ENCODE measurements at regions not wholly inside any gene's neighbourhood (a gene's known extent, or its start where the extent isn't known, plus 50 kb on each side); places are given as distances from the start of the nearest gene placed in this dataset.
"Not testable (repeated sequence)": the region's sequence is repeated elsewhere in the genome, so short reads cannot be mapped to it uniquely, and the experiment has no call there.

DNA sequence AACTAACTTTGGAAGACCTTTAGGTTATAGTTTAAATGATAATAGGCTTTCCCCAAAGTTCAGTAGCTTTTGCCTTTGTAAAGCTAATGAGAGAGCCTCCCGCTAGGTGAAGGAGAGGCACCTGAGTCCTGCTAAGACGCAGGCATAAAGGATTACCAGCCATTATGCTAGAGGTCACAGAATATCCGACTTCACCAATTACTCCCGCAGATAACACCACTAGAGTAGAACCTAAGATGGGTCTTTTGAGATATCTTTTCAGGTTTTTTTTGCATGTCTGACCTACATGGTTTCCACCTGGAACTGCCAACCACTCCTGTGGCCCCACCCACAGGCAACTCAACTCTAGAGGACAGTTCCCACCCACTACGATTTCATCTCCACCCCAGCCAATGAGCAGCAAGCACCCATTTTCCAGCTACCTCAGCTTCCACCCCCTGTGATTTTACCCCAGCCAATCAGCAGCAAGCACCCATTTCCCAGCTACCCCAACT, 314.3 kb downstream of the BRD1 start:
- Mint-ChIP-seq H3K27me3 (ENCODE audit: insufficient read depth) (no peaks in the 10 kb centered on the region), H3K36me3 (ENCODE audit: low read depth) (peaks cover 14% of the 10 kb centered on the region), H3K4me1 (ENCODE audit: low read depth) (no peaks in the 10 kb centered on the region), H3K27ac (no peak overlapping the region), H3K4me3 (no peak overlapping the region), H3K9me3 (peaks cover 77% of the 10 kb centered on the region)
- TF ChIP-seq, protein P1, sequence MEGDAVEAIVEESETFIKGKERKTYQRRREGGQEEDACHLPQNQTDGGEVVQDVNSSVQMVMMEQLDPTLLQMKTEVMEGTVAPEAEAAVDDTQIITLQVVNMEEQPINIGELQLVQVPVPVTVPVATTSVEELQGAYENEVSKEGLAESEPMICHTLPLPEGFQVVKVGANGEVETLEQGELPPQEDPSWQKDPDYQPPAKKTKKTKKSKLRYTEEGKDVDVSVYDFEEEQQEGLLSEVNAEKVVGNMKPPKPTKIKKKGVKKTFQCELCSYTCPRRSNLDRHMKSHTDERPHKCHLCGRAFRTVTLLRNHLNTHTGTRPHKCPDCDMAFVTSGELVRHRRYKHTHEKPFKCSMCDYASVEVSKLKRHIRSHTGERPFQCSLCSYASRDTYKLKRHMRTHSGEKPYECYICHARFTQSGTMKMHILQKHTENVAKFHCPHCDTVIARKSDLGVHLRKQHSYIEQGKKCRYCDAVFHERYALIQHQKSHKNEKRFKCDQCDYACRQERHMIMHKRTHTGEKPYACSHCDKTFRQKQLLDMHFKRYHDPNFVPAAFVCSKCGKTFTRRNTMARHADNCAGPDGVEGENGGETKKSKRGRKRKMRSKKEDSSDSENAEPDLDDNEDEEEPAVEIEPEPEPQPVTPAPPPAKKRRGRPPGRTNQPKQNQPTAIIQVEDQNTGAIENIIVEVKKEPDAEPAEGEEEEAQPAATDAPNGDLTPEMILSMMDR (IDR thresholded peaks at IDR 0.05), result no peak
- DNase-seq, result no peak

DNA sequence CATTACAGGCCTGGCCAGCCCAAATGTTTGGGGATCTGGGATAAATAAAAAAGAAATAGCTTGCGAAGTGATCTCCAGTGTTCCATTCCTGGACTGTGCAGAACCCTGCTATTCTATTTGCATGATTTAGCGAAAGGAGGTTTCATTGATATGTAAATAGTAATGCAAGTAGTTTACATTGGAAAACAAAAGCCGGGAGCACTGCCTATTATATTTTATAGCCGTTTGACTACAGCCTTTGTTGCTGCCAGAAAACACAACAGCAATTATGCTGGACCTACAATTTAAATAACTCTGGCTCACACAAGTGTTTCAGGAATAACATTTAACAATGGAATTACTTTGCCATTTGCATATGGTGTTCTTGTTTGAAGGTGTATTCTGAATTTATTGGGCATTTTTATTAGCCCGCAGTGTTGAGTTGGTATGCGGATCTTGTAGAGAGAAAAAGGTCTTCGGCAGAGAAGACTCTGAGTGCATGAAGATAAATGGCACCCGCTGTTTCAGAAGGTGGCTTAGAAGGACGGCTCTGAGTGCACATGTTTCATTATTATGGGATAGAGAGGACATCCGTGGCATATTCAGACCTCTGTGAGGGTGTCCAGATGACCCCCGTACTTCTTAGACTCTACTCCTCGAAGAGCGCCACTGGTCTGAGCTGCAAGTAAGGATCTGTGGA, 315.0 kb downstream of the BRD1 start:
- no peaks in the 10 kb centered on the region for H3K27me3 Mint-ChIP-seq (ENCODE audit: insufficient read depth)
- peaks cover 10% of the 10 kb centered on the region for H3K36me3 Mint-ChIP-seq (ENCODE audit: low read depth)
- H3K27ac Mint-ChIP-seq, result no peak overlapping the region
- DNase-seq, result no peak
- H3K4me1 Mint-ChIP-seq (ENCODE audit: low read depth), result no peaks in the 10 kb centered on the region
- H3K4me3 Mint-ChIP-seq, result no peak overlapping the region
- TF ChIP-seq, protein P1 (IDR thresholded peaks at IDR 0.05), result no peak
- peaks cover 79% of the 10 kb centered on the region for H3K9me3 Mint-ChIP-seq

DNA sequence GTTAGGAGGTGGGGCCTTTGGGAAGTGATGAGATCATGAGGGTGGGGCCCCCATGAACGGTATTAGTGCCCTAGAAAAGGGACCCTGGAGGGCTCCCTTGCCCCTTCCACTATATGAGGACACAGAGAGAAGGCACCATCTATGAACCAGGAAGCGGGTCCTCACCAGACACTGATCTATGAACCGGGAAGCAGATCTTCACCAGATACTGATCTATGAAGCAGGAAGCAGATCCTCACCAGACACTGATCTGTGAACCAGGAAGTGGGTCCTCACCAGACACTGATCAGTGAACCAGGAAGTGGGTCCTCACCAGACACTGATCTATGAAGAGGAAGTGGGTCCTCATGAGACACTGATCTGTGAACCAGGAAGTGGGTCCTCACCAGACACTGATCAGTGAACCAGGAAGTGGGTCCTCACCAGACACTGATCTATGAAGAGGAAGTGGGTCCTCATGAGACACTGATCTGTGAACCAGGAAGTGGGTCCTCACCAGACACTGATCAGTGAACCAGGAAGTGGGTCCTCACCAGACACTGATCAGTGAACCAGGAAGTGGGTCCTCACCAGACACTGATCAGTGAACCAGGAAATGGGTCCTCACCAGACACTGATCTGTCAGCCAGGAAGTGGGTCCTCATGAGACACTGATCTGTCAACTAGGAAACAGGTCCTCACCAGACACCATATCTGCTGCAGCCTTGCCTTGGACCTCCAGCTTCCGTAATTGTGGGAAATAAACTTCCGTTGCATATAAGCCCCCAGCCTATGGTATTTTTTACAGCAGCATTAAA, 316.1 kb downstream of the BRD1 start:
- H3K9me3 Mint-ChIP-seq, result peaks cover 78% of the 10 kb centered on the region
- H3K4me1 Mint-ChIP-seq (ENCODE audit: low read depth); DNase-seq; H3K4me3 Mint-ChIP-seq; H3K27ac Mint-ChIP-seq; H3K27me3 Mint-ChIP-seq (ENCODE audit: insufficient read depth); H3K36me3 Mint-ChIP-seq (ENCODE audit: low read depth): not testable (repeated sequence)

DNA sequence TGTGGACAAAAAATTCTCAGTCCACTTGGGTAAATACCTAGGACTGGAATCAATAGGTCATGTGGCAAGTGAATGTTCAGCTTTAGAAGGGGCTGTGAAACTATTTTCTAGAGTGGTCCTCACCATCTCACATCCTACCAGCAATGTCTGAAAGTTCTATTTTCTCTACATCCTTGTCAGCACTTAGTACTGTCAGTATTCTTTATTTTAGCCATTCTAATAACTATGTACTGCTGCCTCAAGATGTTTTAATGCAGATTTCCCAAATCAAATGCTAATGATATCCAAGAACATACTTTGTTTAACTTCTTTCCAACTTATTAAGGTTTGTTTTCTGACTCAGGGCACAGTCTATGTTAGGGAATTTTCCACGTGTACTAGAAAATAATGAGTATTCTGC, 317.0 kb downstream of the BRD1 start:
- TF ChIP-seq, protein P1 (IDR thresholded peaks at IDR 0.05), result no peak
- no peaks in the 10 kb centered on the region for H3K27me3 Mint-ChIP-seq (ENCODE audit: insufficient read depth)
- no peak overlapping the region for H3K4me3 Mint-ChIP-seq
- peaks cover 74% of the 10 kb centered on the region for H3K9me3 Mint-ChIP-seq
- no peaks in the 10 kb centered on the region for H3K4me1 Mint-ChIP-seq (ENCODE audit: low read depth)
- DNase-seq, result no peak
- no peak overlapping the region for H3K27ac Mint-ChIP-seq
- H3K36me3 Mint-ChIP-seq (ENCODE audit: low read depth), result peaks cover 7% of the 10 kb centered on the region; the same call in 1 of the 2 replicates

DNA sequence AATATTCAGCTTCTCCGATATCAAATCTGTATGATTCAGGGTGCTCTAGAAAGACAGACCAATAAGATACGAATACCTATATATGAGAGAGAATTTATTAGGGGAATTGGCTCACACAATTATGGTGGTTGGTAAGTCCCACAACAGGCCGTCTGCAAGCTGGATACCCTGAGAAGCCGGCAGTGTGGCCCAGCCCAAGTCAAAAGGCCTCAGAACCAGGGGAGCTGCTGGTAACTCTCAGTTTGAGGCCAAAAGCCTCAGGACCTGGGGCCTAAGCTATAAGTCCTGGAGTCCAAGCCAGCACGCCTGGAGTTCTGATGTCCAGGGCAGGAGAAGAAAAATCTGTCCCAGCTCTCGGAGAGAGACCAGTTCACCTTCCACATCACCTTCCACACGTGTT, 318.7 kb downstream of the BRD1 start:
- TF ChIP-seq, protein P1 (IDR thresholded peaks at IDR 0.05), result no peak

DNA sequence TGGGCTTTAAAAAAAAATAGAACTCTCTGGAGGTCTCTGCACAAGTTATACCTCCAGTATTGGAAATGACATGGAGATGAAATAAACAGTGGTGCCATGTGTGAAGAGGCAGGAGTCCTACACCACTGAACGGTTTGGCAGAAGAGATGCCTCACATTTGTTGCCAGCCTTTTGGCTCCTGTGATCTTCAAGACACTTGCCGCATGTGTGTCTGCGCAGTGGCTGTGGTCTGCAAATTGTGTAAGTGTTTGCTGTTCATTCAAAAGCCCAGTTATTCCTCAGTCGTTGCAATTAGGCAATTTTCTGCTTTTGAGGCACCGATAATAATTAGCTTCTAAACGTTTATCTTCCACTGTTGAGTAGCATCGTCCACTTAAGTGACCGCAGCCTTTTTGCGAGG, 319.1 kb downstream of the BRD1 start:
- Mint-ChIP-seq H3K9me3 (peaks cover 58% of the 10 kb centered on the region), H3K4me1 (ENCODE audit: low read depth) (no peaks in the 10 kb centered on the region), H3K36me3 (ENCODE audit: low read depth) (peaks cover 2% of the 10 kb centered on the region; the same call in 1 of the 2 replicates), H3K27ac (no peak overlapping the region), H3K4me3 (no peak overlapping the region), H3K27me3 (ENCODE audit: insufficient read depth) (no peaks in the 10 kb centered on the region)
- TF ChIP-seq, protein P1 (IDR thresholded peaks at IDR 0.05), result no peak
- DNase-seq, result no peak

More for the DNA sequence above, 318.7 kb downstream of the BRD1 start:
- H3K4me1 Mint-ChIP-seq (ENCODE audit: low read depth), result no peaks in the 10 kb centered on the region
- H3K36me3 Mint-ChIP-seq (ENCODE audit: low read depth), result peaks cover 7% of the 10 kb centered on the region; the same call in 1 of the 2 replicates
- no peak overlapping the region for H3K4me3 Mint-ChIP-seq
- no peaks in the 10 kb centered on the region for H3K27me3 Mint-ChIP-seq (ENCODE audit: insufficient read depth)
- no peak for DNase-seq
- H3K27ac Mint-ChIP-seq, result no peak overlapping the region
- H3K9me3 Mint-ChIP-seq, result peaks cover 62% of the 10 kb centered on the region
